ENCODE measurements at regions not wholly inside any gene's neighbourhood (a gene's known extent, or its start where the extent isn't known, plus 50 kb on each side); places are given as distances from the start of the nearest gene placed in this dataset.

- no peak overlapping the region for H3K4me3 ChIP-seq
- H3K27me3 ChIP-seq = no peaks in the 10 kb centered on the region
- no peak for TF ChIP-seq POLR2A (IDR thresholded peaks at IDR 0.05)
- TF ChIP-seq CTCF (IDR thresholded peaks at IDR 0.05 in 4 of 5, conservative IDR thresholded peaks at IDR 0.05 in 1 of 5) = no peak
- no peaks in the 10 kb centered on the region for H3K9me3 ChIP-seq
- no peak for DNase-seq
- H3K36me3 ChIP-seq = no peaks in the 10 kb centered on the region
- no peaks in the 10 kb centered on the region for H3K4me1 ChIP-seq
- H3K27ac ChIP-seq = no peak overlapping the region
- in situ Hi-C loops (cut with MboI; ENCODE audit: low sequenced_read_pairs in 4 of 4) (no loop called here), intact Hi-C loops (cut with DNase I; ENCODE audit: low total_unique reads) (no loop called here)
- ATAC-seq = no peak
Measured at GRCh38 chr6:109896341-109896740, 81.8 kb upstream of the GPR6 start.

- intact Hi-C loops (cut with DNase I; ENCODE audit: low total_unique reads) (no loop called here), in situ Hi-C loops (cut with MboI; ENCODE audit: low sequenced_read_pairs in 4 of 4) (no loop called here)
- DNase-seq = no peak
- H3K4me3 ChIP-seq = no peak overlapping the region
- no peaks in the 10 kb centered on the region for H3K4me1 ChIP-seq
- no peak for ATAC-seq
- no peak for TF ChIP-seq CTCF (IDR thresholded peaks at IDR 0.05 in 4 of 5, conservative IDR thresholded peaks at IDR 0.05 in 1 of 5)
- TF ChIP-seq POLR2A (IDR thresholded peaks at IDR 0.05) = no peak
- no peak overlapping the region for H3K27ac ChIP-seq
- H3K27me3 ChIP-seq = no peaks in the 10 kb centered on the region
- H3K36me3 ChIP-seq = no peaks in the 10 kb centered on the region
- no peaks in the 10 kb centered on the region for H3K9me3 ChIP-seq
Measured at GRCh38 chr6:109897025-109897424, 81.1 kb upstream of the GPR6 start.

GRCh38 chr6:109897561-109898080, 80.5 kb upstream of the GPR6 start:
- ATAC-seq (no peak), DNase-seq (no peak)
- TF ChIP-seq POLR2A (IDR thresholded peaks at IDR 0.05) (no peak), CTCF (IDR thresholded peaks at IDR 0.05 in 4 of 5, conservative IDR thresholded peaks at IDR 0.05 in 1 of 5) (no peak)
- no peak overlapping the region for H3K27ac ChIP-seq
- H3K9me3 ChIP-seq = no peaks in the 10 kb centered on the region
- in situ Hi-C loops (cut with MboI; ENCODE audit: low sequenced_read_pairs in 4 of 4) = no loop called here
- H3K4me3 ChIP-seq = no peak overlapping the region
- intact Hi-C loops (cut with DNase I; ENCODE audit: low total_unique reads) = no loop called here
- no peaks in the 10 kb centered on the region for H3K4me1 ChIP-seq
- H3K27me3 ChIP-seq = no peaks in the 10 kb centered on the region
- H3K36me3 ChIP-seq = no peaks in the 10 kb centered on the region

GRCh38 chr6:109901976-109902375, 76.1 kb upstream of the GPR6 start:
- intact Hi-C loops (cut with DNase I; ENCODE audit: low total_unique reads) = no loop called here
- Histone ChIP-seq H3K27ac (no peak overlapping the region), H3K9me3 (no peaks in the 10 kb centered on the region), H3K4me1 (no peaks in the 10 kb centered on the region), H3K36me3 (no peaks in the 10 kb centered on the region), H3K4me3 (no peak overlapping the region), H3K27me3 (no peaks in the 10 kb centered on the region)
- TF ChIP-seq CTCF (IDR thresholded peaks at IDR 0.05 in 4 of 5, conservative IDR thresholded peaks at IDR 0.05 in 1 of 5) (no peak), POLR2A (IDR thresholded peaks at IDR 0.05) (no peak)
- in situ Hi-C loops (cut with MboI; ENCODE audit: low sequenced_read_pairs in 4 of 4) = no loop called here
- DNase-seq (no peak), ATAC-seq (no peak)

GRCh38 chr6:109902870-109903269, 75.2 kb upstream of the GPR6 start:
- DNase-seq (no peak), ATAC-seq (no peak)
- in situ Hi-C loops (cut with MboI; ENCODE audit: low sequenced_read_pairs in 4 of 4) = no loop called here
- no peak for TF ChIP-seq CTCF (IDR thresholded peaks at IDR 0.05 in 4 of 5, conservative IDR thresholded peaks at IDR 0.05 in 1 of 5)
- TF ChIP-seq POLR2A (IDR thresholded peaks at IDR 0.05) = no peak
- intact Hi-C loops (cut with DNase I; ENCODE audit: low total_unique reads) = no loop called here
- H3K27me3 ChIP-seq = no peaks in the 10 kb centered on the region
- H3K36me3 ChIP-seq = no peaks in the 10 kb centered on the region
- H3K9me3 ChIP-seq = no peaks in the 10 kb centered on the region
- no peak overlapping the region for H3K4me3 ChIP-seq
- H3K27ac ChIP-seq = no peak overlapping the region
- H3K4me1 ChIP-seq = no peaks in the 10 kb centered on the region
